OCI-LY7 (cell line): ENCODE measurements at regions not wholly inside any gene's neighbourhood (a gene's known extent, or its start where the extent isn't known, plus 50 kb on each side); places are given as distances from the start of the nearest gene placed in this dataset.

Experiments used
- CTCF ChIP-seq: fragments of 200-600 bp; sonication (generic); conservative IDR thresholded peaks from 2 replicates; pipeline ENCODE4 v1.5.1; 2014; ENCODE audit warnings: mild to moderate bottlenecking, antibody characterized with exemption, low read length, moderate library complexity, mixed read lengths
- EZH2phosphoT487 ChIP-seq: fragments of 200-600 bp; sonication (generic); IDR thresholded peaks from 2 replicates; pipeline ENCODE4 v1.6.1; 2018; ENCODE audit warnings: low read depth, borderline replicate concordance, mild to moderate bottlenecking, mixed run types, antibody characterized with exemption, low read length, moderate library complexity, mixed read lengths

GRCh38 chr13:39281539-39282150, 243.4 kb downstream of the NHLRC3 start:
- TF ChIP-seq EZH2phosphoT487 (no peak), CTCF (no peak)
